ENCODE measurements at regions not wholly inside any gene's neighbourhood (a gene's known extent, or its start where the extent isn't known, plus 50 kb on each side); places are given as distances from the start of the nearest gene placed in this dataset.

DNA sequence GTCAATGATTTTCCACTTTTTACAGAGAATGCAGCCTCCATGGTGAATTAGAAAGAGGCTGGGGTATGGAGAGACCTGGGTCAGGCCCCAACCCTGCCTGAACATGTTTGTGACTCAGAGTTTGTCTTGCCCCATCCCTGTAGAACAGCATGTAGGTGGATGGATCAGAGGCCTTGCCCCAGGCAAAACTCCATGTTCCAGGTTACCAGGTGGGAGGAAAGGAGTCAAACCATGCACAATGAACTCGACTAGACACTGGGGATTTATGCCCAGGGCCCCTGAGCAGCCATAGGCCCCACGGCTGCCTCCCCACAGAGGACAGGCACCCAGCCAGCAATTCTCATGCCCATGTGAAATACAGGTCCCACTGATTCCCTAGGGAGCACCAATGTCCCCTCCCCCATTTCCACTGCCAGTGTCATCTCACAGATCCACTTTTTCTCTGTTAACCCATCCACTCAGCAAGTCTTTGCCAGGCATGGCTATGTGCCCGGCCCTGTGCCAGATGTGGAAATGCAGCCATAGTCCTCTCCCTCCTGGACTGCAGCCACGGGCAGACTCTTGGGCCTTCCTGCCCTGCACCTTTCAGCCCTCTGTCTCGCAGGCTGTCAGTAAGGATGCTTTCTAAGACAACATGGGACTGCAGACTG lies 737.8 kb upstream of the HS6ST1 start:
- TF ChIP-seq, protein P1, sequence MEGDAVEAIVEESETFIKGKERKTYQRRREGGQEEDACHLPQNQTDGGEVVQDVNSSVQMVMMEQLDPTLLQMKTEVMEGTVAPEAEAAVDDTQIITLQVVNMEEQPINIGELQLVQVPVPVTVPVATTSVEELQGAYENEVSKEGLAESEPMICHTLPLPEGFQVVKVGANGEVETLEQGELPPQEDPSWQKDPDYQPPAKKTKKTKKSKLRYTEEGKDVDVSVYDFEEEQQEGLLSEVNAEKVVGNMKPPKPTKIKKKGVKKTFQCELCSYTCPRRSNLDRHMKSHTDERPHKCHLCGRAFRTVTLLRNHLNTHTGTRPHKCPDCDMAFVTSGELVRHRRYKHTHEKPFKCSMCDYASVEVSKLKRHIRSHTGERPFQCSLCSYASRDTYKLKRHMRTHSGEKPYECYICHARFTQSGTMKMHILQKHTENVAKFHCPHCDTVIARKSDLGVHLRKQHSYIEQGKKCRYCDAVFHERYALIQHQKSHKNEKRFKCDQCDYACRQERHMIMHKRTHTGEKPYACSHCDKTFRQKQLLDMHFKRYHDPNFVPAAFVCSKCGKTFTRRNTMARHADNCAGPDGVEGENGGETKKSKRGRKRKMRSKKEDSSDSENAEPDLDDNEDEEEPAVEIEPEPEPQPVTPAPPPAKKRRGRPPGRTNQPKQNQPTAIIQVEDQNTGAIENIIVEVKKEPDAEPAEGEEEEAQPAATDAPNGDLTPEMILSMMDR (IDR thresholded peaks at IDR 0.05; ENCODE audit: low read depth, low read length) = no peak
- TF ChIP-seq EZH2phosphoT487 (IDR thresholded peaks at IDR 0.05; ENCODE audit: low read depth) = no peak
